NB4 (cell line): ENCODE measurements at regions not wholly inside any gene's neighbourhood (a gene's known extent, or its start where the extent isn't known, plus 50 kb on each side); places are given as distances from the start of the nearest gene placed in this dataset.

Experiments used
- MAX ChIP-seq: IDR thresholded peaks from 2 replicates; pipeline ENCODE4 v1.6.1; 2011; ENCODE audit warnings: low read depth, low read length
- POLR2A ChIP-seq: IDR thresholded peaks from 2 replicates; pipeline ENCODE4 v1.6.1; 2011; ENCODE audit warnings: mild to moderate bottlenecking; ENCODE audit not compliant: insufficient read length; ENCODE audit errors: extremely low read depth
- TF ChIP-seq, protein P1 (sequence below): IDR thresholded peaks from one replicate; pipeline ENCODE4 v1.5.1; 2012; ENCODE audit warnings: low read depth, low read length

GRCh38 chr3:67204951-67205350 is 206.8 kb downstream of the KBTBD8 start:
- TF ChIP-seq MAX: no peak
- TF ChIP-seq, protein P1, sequence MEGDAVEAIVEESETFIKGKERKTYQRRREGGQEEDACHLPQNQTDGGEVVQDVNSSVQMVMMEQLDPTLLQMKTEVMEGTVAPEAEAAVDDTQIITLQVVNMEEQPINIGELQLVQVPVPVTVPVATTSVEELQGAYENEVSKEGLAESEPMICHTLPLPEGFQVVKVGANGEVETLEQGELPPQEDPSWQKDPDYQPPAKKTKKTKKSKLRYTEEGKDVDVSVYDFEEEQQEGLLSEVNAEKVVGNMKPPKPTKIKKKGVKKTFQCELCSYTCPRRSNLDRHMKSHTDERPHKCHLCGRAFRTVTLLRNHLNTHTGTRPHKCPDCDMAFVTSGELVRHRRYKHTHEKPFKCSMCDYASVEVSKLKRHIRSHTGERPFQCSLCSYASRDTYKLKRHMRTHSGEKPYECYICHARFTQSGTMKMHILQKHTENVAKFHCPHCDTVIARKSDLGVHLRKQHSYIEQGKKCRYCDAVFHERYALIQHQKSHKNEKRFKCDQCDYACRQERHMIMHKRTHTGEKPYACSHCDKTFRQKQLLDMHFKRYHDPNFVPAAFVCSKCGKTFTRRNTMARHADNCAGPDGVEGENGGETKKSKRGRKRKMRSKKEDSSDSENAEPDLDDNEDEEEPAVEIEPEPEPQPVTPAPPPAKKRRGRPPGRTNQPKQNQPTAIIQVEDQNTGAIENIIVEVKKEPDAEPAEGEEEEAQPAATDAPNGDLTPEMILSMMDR: no peak
- no peak for TF ChIP-seq POLR2A
